ENCODE measurements at regions not wholly inside any gene's neighbourhood (a gene's known extent, or its start where the extent isn't known, plus 50 kb on each side); places are given as distances from the start of the nearest gene placed in this dataset.

DNA sequence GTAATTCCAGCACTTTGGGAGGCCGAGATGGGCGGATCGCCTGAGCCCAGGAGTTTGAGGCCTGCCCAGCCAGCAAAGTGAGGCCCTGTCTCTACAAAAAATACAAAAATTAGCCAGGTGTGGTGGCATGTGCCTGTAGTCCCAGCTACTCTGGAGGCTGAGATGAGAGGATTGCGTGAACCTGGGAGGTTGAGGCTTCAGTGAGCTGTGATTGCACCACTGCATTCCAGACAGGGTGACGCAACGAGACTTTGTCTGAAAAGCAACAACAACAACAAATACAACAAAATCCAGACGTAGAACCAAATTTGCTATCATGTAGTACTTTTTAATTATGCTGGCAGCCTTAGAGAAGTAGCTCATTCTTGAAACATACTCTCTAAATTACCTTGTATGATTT, 277.1 kb downstream of the KLF5 start:
- no peak for TF ChIP-seq CTCF (IDR thresholded peaks at IDR 0.05; ENCODE audit: unreplicated experiment)
- Mint-ChIP-seq H3K4me3 (ENCODE audit: unreplicated experiment) (no peak overlapping the region), H3K27me3 (ENCODE audit: unreplicated experiment) (no peaks in the 10 kb centered on the region), H3K9me3 (ENCODE audit: unreplicated experiment) (no peaks in the 10 kb centered on the region), H3K36me3 (ENCODE audit: low read depth, unreplicated experiment) (no peaks in the 10 kb centered on the region), H3K27ac (ENCODE audit: unreplicated experiment) (no peak overlapping the region), H3K4me1 (ENCODE audit: unreplicated experiment) (no peaks in the 10 kb centered on the region)
- no peak for DNase-seq (ENCODE audit: low spot score)

DNA sequence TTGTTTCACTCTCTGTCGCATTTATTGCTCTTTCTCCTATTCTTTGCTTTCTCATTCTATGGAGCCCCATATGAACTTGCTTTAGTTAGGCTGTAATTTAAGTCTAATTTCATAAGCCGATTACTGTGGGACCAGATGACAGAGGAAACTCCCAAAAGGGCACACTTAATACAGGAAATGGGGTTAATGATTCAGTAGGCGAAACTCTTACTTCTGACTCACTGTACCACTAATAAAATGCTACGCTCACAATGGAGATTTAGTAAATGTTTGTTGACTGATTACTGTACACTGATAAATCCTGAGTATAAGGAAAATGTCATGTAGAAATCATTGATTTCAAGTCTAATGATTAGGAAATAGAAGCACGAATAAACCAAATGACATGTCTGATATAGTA, 276.4 kb downstream of the KLF5 start:
- H3K4me1 Mint-ChIP-seq (ENCODE audit: unreplicated experiment) = no peaks in the 10 kb centered on the region
- H3K27ac Mint-ChIP-seq (ENCODE audit: unreplicated experiment) = no peak overlapping the region
- no peak for DNase-seq (ENCODE audit: low spot score)
- no peaks in the 10 kb centered on the region for H3K27me3 Mint-ChIP-seq (ENCODE audit: unreplicated experiment)
- TF ChIP-seq CTCF (IDR thresholded peaks at IDR 0.05; ENCODE audit: unreplicated experiment) = no peak
- no peak overlapping the region for H3K4me3 Mint-ChIP-seq (ENCODE audit: unreplicated experiment)
- H3K9me3 Mint-ChIP-seq (ENCODE audit: unreplicated experiment) = no peaks in the 10 kb centered on the region
- no peaks in the 10 kb centered on the region for H3K36me3 Mint-ChIP-seq (ENCODE audit: low read depth, unreplicated experiment)

- no peaks in the 10 kb centered on the region for H3K9me3 Mint-ChIP-seq (ENCODE audit: unreplicated experiment)
- H3K27me3 Mint-ChIP-seq (ENCODE audit: unreplicated experiment) = no peaks in the 10 kb centered on the region
- H3K36me3 Mint-ChIP-seq (ENCODE audit: low read depth, unreplicated experiment) = no peaks in the 10 kb centered on the region
- H3K27ac Mint-ChIP-seq (ENCODE audit: unreplicated experiment) = no peak overlapping the region
- no peak for DNase-seq (ENCODE audit: low spot score)
- TF ChIP-seq CTCF (IDR thresholded peaks at IDR 0.05; ENCODE audit: unreplicated experiment) = no peak
- H3K4me1 Mint-ChIP-seq (ENCODE audit: unreplicated experiment) = no peaks in the 10 kb centered on the region
- no peak overlapping the region for H3K4me3 Mint-ChIP-seq (ENCODE audit: unreplicated experiment)
These were observed 275.6 kb downstream of the KLF5 start for GRCh38 chr13:73334445-73334844.

DNA sequence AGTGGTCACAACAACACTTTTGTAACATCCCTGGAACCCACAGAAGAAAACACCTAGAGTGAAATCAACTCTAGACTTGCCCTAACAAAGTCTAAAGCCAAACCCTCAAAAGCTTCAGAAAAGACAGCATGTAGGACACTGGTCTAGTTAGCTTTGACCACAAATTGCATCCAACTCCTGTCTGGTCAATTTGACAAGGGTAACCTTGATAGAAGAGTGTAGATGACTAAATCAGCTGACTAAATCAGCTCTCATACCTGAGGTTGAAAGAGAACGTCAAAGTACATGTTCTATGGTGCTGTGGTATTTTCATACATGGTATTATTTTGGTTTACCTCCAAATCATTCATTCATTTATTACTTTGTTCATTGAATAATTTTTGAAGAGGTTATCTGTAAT, 272.8 kb downstream of the KLF5 start:
- peaks cover 4% of the 10 kb centered on the region for H3K4me1 Mint-ChIP-seq (ENCODE audit: unreplicated experiment)
- no peak for DNase-seq (ENCODE audit: low spot score)
- no peaks in the 10 kb centered on the region for H3K36me3 Mint-ChIP-seq (ENCODE audit: low read depth, unreplicated experiment)
- no peaks in the 10 kb centered on the region for H3K9me3 Mint-ChIP-seq (ENCODE audit: unreplicated experiment)
- no peak overlapping the region for H3K4me3 Mint-ChIP-seq (ENCODE audit: unreplicated experiment)
- no peak overlapping the region for H3K27ac Mint-ChIP-seq (ENCODE audit: unreplicated experiment)
- no peaks in the 10 kb centered on the region for H3K27me3 Mint-ChIP-seq (ENCODE audit: unreplicated experiment)
- no peak for TF ChIP-seq CTCF (IDR thresholded peaks at IDR 0.05; ENCODE audit: unreplicated experiment)

- H3K4me3 Mint-ChIP-seq (ENCODE audit: unreplicated experiment) = no peak overlapping the region
- no peak for DNase-seq (ENCODE audit: low spot score)
- H3K9me3 Mint-ChIP-seq (ENCODE audit: unreplicated experiment) = no peaks in the 10 kb centered on the region
- H3K27me3 Mint-ChIP-seq (ENCODE audit: unreplicated experiment) = no peaks in the 10 kb centered on the region
- TF ChIP-seq CTCF (IDR thresholded peaks at IDR 0.05; ENCODE audit: unreplicated experiment) = no peak
- H3K36me3 Mint-ChIP-seq (ENCODE audit: low read depth, unreplicated experiment) = no peaks in the 10 kb centered on the region
- H3K27ac Mint-ChIP-seq (ENCODE audit: unreplicated experiment) = no peak overlapping the region
- peaks cover 17% of the 10 kb centered on the region for H3K4me1 Mint-ChIP-seq (ENCODE audit: unreplicated experiment)
These were observed 270.6 kb downstream of the KLF5 start for GRCh38 chr13:73329355-73329754.

Data from endothelial cell (in vitro differentiated cells).